Astrocyte of the cerebellum (primary cell): ENCODE measurements at regions not wholly inside any gene's neighbourhood (a gene's known extent, or its start where the extent isn't known, plus 50 kb on each side); places are given as distances from the start of the nearest gene placed in this dataset.

Experiments used
- DNase-seq: peaks from one replicate; pipeline ENCODE4 v3.0.0-alpha.2; 2011; ENCODE audit warnings: low read depth
- H3K4me3 ChIP-seq: 2 replicates; pipeline ENCODE4 v1.5.1; 2011; ENCODE audit warnings: mild to moderate bottlenecking, low read depth, low read length, moderate library complexity
- in situ Hi-C: cut with HindIII; loops from 2 replicates; pipeline ENCODE4 v1.10.0; 2017; ENCODE audit warnings: low sequenced_read_pairs
- TF ChIP-seq, protein P1 (sequence below): IDR thresholded peaks from 2 replicates; pipeline ENCODE4 v1.5.1; 2012; ENCODE audit warnings: low read length, low read depth, moderate library complexity, mild to moderate bottlenecking; ENCODE audit errors: missing control alignments

DNA sequence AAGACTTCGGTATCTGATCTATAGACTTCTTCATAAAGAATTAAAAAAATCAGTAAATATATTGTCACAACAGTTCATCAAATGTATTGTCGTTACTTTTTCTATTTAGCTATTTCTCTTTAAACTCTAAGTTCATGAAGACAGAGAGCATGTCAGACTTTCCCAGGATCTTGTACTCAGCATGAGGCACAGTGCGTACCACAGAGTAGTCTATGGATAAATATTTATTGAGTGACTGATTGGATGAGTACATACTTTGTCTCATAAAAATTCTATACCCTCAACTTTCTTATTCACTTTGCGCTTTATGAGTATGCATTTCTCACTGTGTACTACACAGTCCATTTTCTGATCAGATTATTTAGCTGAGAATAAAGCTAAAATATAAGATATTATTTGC lies 1284.4 kb upstream of the ADGRB3 start:
- DNase-seq, result no peak
- H3K4me3 ChIP-seq, result no peak overlapping the region
- in situ Hi-C loops, result no loop called here
- TF ChIP-seq, protein P1, sequence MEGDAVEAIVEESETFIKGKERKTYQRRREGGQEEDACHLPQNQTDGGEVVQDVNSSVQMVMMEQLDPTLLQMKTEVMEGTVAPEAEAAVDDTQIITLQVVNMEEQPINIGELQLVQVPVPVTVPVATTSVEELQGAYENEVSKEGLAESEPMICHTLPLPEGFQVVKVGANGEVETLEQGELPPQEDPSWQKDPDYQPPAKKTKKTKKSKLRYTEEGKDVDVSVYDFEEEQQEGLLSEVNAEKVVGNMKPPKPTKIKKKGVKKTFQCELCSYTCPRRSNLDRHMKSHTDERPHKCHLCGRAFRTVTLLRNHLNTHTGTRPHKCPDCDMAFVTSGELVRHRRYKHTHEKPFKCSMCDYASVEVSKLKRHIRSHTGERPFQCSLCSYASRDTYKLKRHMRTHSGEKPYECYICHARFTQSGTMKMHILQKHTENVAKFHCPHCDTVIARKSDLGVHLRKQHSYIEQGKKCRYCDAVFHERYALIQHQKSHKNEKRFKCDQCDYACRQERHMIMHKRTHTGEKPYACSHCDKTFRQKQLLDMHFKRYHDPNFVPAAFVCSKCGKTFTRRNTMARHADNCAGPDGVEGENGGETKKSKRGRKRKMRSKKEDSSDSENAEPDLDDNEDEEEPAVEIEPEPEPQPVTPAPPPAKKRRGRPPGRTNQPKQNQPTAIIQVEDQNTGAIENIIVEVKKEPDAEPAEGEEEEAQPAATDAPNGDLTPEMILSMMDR, result no peak

DNA sequence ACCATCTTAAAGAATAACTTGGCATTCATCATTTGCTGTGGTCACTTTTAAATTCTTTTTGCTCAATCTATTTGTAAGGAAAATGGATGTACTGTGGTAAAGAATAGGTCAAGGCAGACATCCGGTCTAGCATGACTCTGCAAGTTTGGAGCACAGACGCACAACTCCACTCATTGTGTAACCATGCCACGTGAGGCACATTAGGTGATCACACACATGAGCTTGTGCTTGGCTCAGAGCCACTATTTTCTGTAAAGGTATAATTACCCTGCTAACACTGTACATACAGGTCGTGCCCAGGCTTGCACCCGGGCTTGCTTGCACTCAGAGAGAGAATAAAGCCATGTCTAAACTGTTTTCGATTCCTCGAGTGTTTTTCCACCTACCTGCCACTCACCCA lies 1289.1 kb upstream of the ADGRB3 start:
- TF ChIP-seq, protein P1, result no peak
- DNase-seq, result no peak
- H3K4me3 ChIP-seq, result no peak overlapping the region
- in situ Hi-C loops, result no loop called here

DNA sequence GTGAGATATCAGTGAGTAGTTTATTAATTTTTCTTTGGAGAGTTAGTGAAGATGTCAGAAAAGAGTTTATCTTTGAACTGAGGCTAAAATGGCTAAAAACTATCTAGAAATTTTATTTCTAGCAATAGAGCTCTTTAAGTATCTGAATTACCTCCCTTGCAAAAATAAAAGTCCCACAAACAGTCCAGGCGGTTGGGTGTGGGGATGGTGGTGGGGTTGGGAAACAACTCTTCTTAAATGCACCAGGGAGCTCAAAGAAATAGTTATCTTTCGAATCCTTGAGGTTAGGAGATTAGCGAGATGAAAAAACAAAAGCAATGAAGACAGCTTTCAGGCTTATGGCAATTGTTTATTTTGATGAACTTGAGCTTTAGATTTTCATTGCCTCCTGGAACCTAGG lies 1299.1 kb upstream of the ADGRB3 start:
- DNase-seq, result no peak
- TF ChIP-seq, protein P1, result no peak
- no peak overlapping the region for H3K4me3 ChIP-seq
- in situ Hi-C loops, result no loop called here

DNA sequence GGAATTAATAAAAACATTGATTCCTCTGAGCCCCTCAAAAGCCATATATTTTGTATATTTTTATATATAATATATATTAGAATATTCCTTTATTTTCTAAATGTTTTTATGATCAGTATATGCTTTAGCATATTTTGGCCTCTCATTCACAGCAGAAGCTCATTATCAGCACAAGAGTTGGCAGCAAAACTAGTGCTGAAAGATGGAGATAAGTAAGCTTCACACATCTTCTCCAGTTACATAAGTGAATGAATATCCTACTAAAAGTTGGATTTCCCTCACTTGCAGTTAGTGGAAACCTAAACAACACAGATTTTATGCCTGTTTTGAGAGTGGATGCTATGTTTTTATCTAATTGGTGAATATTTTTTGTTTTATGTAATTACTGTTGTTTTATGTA lies 1303.8 kb upstream of the ADGRB3 start:
- in situ Hi-C loops, result no loop called here
- no peak for DNase-seq
- TF ChIP-seq, protein P1, result no peak
- H3K4me3 ChIP-seq, result no peak overlapping the region

DNA sequence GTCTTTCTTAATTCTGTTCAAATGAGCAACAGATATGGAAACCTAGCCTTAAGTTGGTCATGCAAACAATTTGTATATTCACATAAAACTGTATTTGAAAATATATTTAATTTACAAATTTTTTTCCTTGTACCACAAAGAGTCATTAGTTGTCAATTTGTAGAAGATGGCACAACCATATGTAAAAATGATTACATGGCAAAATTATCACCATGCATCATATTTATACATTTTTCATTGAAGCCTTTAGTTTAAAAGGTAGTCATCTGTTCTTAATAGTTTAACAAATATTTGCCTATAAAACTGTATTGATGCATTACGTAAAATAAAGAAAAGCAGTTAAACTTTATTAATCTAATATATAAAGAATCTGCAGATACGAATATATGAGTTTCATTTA lies 1306.8 kb upstream of the ADGRB3 start:
- no peak overlapping the region for H3K4me3 ChIP-seq
- no peak for DNase-seq
- in situ Hi-C loops, result no loop called here
- TF ChIP-seq, protein P1, result no peak

DNA sequence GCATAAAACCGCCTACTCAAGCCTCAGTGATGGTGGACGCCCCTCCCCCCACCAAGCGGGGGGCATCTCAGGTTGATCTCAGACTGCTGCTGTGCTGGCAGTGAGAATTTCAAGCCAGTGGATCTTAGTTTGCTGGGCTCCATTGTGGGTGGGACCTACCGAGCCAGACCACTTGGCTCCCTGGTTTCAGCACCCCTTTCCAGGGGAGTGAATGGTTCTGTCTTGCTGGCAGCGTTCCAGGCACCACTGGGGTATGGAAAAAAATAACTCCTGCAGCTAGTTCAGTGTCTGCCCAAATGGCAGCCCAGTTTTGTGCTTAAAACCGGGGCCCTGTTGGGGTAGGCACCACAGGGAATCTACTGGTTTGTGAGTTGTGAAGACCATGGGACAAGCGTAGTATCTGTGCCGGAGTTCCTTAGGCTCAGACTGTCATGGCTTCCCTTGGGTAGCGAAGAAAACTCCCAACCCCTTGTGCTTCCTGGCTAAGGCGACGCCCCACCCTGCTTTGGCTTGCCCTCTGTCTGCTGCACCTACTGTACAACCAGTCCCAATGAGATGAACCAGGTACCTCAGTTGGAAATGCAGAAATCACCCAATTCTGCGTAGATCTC lies 1334.5 kb upstream of the ADGRB3 start:
- in situ Hi-C loops, result no loop called here
- no peak overlapping the region for H3K4me3 ChIP-seq
- no peak for DNase-seq
- TF ChIP-seq, protein P1, result no peak
